HL-60 (cell line): ENCODE measurements at regions not wholly inside any gene's neighbourhood (a gene's known extent, or its start where the extent isn't known, plus 50 kb on each side); places are given as distances from the start of the nearest gene placed in this dataset.

Experiments
- POLR2AphosphoS5 ChIP-seq: IDR thresholded peaks from 2 replicates; pipeline ENCODE4 v1.6.1; 2012; ENCODE audit warnings: low read depth
- TF ChIP-seq, protein P1 (sequence below): IDR thresholded peaks from one replicate; pipeline ENCODE4 v1.5.1; 2011; ENCODE audit warnings: low read length, control low read depth, inconsistent platforms; ENCODE audit not compliant: insufficient read depth

DNA sequence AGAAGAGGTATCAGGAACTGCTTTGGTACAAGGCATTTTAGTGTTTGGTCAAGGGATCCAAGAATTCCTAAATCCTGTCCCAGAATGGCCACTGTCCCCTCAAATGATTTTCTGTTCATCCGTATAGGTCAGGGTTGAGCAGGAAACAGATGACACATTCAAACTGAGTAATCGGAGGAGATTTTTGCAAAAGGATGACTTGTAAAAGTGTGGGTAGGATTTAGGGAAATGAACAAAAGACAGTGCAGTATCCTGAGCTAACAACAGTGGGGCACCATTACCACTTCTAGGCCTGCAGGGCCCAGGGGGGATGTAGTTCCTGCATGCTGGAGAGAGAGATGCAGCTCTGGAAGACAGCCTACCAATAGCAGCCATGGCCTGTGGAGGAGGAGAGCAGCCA lies 290.1 kb downstream of the ZSWIM6 start:
- TF ChIP-seq, protein P1, sequence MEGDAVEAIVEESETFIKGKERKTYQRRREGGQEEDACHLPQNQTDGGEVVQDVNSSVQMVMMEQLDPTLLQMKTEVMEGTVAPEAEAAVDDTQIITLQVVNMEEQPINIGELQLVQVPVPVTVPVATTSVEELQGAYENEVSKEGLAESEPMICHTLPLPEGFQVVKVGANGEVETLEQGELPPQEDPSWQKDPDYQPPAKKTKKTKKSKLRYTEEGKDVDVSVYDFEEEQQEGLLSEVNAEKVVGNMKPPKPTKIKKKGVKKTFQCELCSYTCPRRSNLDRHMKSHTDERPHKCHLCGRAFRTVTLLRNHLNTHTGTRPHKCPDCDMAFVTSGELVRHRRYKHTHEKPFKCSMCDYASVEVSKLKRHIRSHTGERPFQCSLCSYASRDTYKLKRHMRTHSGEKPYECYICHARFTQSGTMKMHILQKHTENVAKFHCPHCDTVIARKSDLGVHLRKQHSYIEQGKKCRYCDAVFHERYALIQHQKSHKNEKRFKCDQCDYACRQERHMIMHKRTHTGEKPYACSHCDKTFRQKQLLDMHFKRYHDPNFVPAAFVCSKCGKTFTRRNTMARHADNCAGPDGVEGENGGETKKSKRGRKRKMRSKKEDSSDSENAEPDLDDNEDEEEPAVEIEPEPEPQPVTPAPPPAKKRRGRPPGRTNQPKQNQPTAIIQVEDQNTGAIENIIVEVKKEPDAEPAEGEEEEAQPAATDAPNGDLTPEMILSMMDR = no peak
- no peak for TF ChIP-seq POLR2AphosphoS5
